H1 (cell line): ENCODE measurements at regions not wholly inside any gene's neighbourhood (a gene's known extent, or its start where the extent isn't known, plus 50 kb on each side); places are given as distances from the start of the nearest gene placed in this dataset.

Experiments used
- CTCF ChIA-PET: fragments of 300-600 bp; sonication (Branson Sonifier 250); formaldehyde crosslinking; loops from one replicate; lab custom pipeline; 2021; ENCODE audit not compliant: partially characterized antibody; lab: Charles Lee
- POLR2A ChIA-PET: fragments of 300-600 bp; sonication (Branson Sonifier 250); formaldehyde crosslinking; loops from one replicate; lab custom pipeline; 2021; ENCODE audit warnings: inconsistent platforms; ENCODE audit not compliant: partially characterized antibody; lab: Charles Lee
- DNase-seq, 2 experiments: peaks; one replicate each; pipeline versions ENCODE4 v3.0.0 to v3.0.0-alpha.2; 2010 to 2022; ENCODE audit warnings: low spot score in 2 of 2, low read depth in 1 of 2, mixed read lengths in 1 of 2
- FAIRE-seq: peaks from 2 replicates; lab custom pipeline; 2011; peaks lifted over from hg19 to GRCh38; lab: Jason Lieb, UNC
- H2AFZ ChIP-seq: 2 replicates; pipeline ENCODE4 v1.8.1; 2012; ENCODE audit warnings: low read length, inconsistent platforms
- H2AK5ac ChIP-seq: 2 replicates; pipeline ENCODE4 v1.6.1; 2013; ENCODE audit warnings: low read depth, low read length
- H2BK120ac ChIP-seq: replicated peaks from 2 replicates; pipeline ENCODE3; 2013; ENCODE audit warnings: low read depth, low read length, inconsistent platforms
- H2BK12ac ChIP-seq: 2 replicates; pipeline ENCODE4 v1.6.1; 2013; ENCODE audit warnings: low read depth, low read length
- H2BK15ac ChIP-seq: 2 replicates; pipeline ENCODE4 v1.6.1; 2013; ENCODE audit warnings: low read length
- H2BK20ac ChIP-seq: 2 replicates; pipeline ENCODE4 v1.6.1; 2013; ENCODE audit warnings: low read length
- H2BK5ac ChIP-seq: 2 replicates; pipeline ENCODE4 v1.6.1; 2013; ENCODE audit warnings: low read depth, low read length
- H3K14ac ChIP-seq: 2 replicates; pipeline ENCODE4 v1.6.1; 2013; ENCODE audit warnings: inconsistent platforms; ENCODE audit not compliant: insufficient read length
- H3K18ac ChIP-seq: 2 replicates; pipeline ENCODE4 v1.6.1; 2013; ENCODE audit warnings: low read length; ENCODE audit errors: extremely low read depth
- H3K23ac ChIP-seq: 2 replicates; pipeline ENCODE4 v1.6.1; 2013; ENCODE audit warnings: inconsistent platforms; ENCODE audit not compliant: insufficient read length
- H3K23me2 ChIP-seq: 2 replicates; pipeline ENCODE4 v1.6.1; 2013; ENCODE audit warnings: low read depth, low read length
- H3K27ac ChIP-seq: 2 replicates; pipeline ENCODE4 v1.6.1; 2011; ENCODE audit warnings: low read depth, low read length, inconsistent platforms
- H3K27me3 ChIP-seq, 4 experiments: replicated peaks in 1 of 4; 1 replicate in 1 of 4; 2 replicates in 3 of 4; pipeline versions ENCODE4 v1.6.1 to v1.8.1; 2011 to 2013; ENCODE audit warnings: low read length in 3 of 4, mild to moderate bottlenecking in 3 of 4, inconsistent platforms in 2 of 4, mixed read lengths in 2 of 4, moderate library complexity in 1 of 4; ENCODE audit not compliant: control insufficient read depth in 3 of 4, insufficient read depth in 3 of 4; ENCODE audit errors: extremely low read depth in 1 of 4
- H3K36me3 ChIP-seq, 4 experiments: 2 replicates each; pipeline versions ENCODE4 v1.6.1 to v1.8.1; 2011 to 2013; ENCODE audit warnings: mild to moderate bottlenecking in 4 of 4, low read length in 3 of 4, moderate library complexity in 2 of 4, control low read depth in 1 of 4, inconsistent platforms in 1 of 4; ENCODE audit not compliant: insufficient read depth in 4 of 4, control insufficient read depth in 2 of 4
- H3K4ac ChIP-seq: replicated peaks from 2 replicates; pipeline ENCODE3; 2013; ENCODE audit warnings: low read length, low read depth, mixed read lengths, inconsistent platforms; ENCODE audit not compliant: insufficient read length
- H3K4me1 ChIP-seq, 4 experiments: replicated peaks in 1 of 4; 1 replicate in 1 of 4; 2 replicates in 3 of 4; pipeline versions ENCODE4 v1.6.1 to v1.8.1; 2011 to 2013; ENCODE audit warnings: low read length in 3 of 4, inconsistent platforms in 2 of 4, mixed read lengths in 1 of 4; ENCODE audit not compliant: insufficient read depth in 4 of 4, control insufficient read depth in 3 of 4
- H3K4me2 ChIP-seq, 2 experiments: 2 replicates each; pipeline versions ENCODE4 v1.6.1 to v1.8.1; 2011 to 2013; ENCODE audit warnings: low read depth in 2 of 2, low read length in 2 of 2, control low read depth in 1 of 2, inconsistent platforms in 1 of 2, mild to moderate bottlenecking in 1 of 2; ENCODE audit not compliant: insufficient read depth in 1 of 2
- H3K4me3 ChIP-seq, 4 experiments: fragments of 200-600, 300-600 bp in 1 of 4; sonication (generic), shearing (Covaris generic), sonication (Bioruptor Twin) in 1 of 4; 2 replicates each; pipeline versions ENCODE4 v1.5.1 to v1.8.1; 2011 to 2016; ENCODE audit warnings: low read length in 4 of 4, low read depth in 3 of 4, control low read depth in 2 of 4, inconsistent platforms in 2 of 4, mild to moderate bottlenecking in 2 of 4, mixed read lengths in 1 of 4, moderate library complexity in 1 of 4; ENCODE audit not compliant: insufficient read depth in 2 of 4; ENCODE audit errors: extremely low read depth in 1 of 4
- H3K56ac ChIP-seq: replicated peaks from 2 replicates; pipeline ENCODE3; 2013; ENCODE audit warnings: low read depth, mild to moderate bottlenecking, mixed read lengths, low read length, inconsistent platforms; ENCODE audit not compliant: insufficient read length
- H3K79me1 ChIP-seq: 2 replicates; pipeline ENCODE4 v1.6.1; 2013; ENCODE audit warnings: low read depth, low read length, control low read depth
- H3K79me2 ChIP-seq, 2 experiments: 2 replicates each; pipeline versions ENCODE4 v1.6.1 to v1.8.1; 2012 to 2013; ENCODE audit warnings: low read length in 2 of 2, mild to moderate bottlenecking in 2 of 2, inconsistent platforms in 1 of 2; ENCODE audit not compliant: insufficient read depth in 2 of 2, control insufficient read depth in 1 of 2
- H3K9ac ChIP-seq, 4 experiments: replicated peaks in 1 of 4; 1 replicate in 1 of 4; 2 replicates in 3 of 4; pipeline versions ENCODE4 v1.6.1 to v1.8.1; 2011 to 2013; ENCODE audit warnings: low read depth in 3 of 4, low read length in 3 of 4, control low read depth in 2 of 4, mild to moderate bottlenecking in 2 of 4, moderate library complexity in 2 of 4, inconsistent platforms in 1 of 4; ENCODE audit errors: extremely low read depth in 1 of 4
- H3K9me3 ChIP-seq, 2 experiments: 2 replicates each; pipeline versions ENCODE4 v1.6.1 to v1.8.1; 2012 to 2013; ENCODE audit warnings: mild to moderate bottlenecking in 2 of 2, moderate library complexity in 2 of 2, control low read depth in 1 of 2, inconsistent platforms in 1 of 2, low read depth in 1 of 2, low read length in 1 of 2, mixed read lengths in 1 of 2; ENCODE audit not compliant: insufficient read depth in 2 of 2
- H4K20me1 ChIP-seq, 2 experiments: replicated peaks in 1 of 2; 2 replicates each; pipeline versions ENCODE3 to v1.8.1; 2011 to 2013; ENCODE audit warnings: inconsistent platforms in 2 of 2, low read length in 2 of 2, mild to moderate bottlenecking in 1 of 2; ENCODE audit not compliant: insufficient read depth in 2 of 2, control insufficient read depth in 1 of 2
- H4K5ac ChIP-seq: 2 replicates; pipeline ENCODE4 v1.6.1; 2013; ENCODE audit warnings: low read length, low read depth, mixed read lengths, inconsistent platforms; ENCODE audit not compliant: insufficient read length
- H4K8ac ChIP-seq: 2 replicates; pipeline ENCODE4 v1.8.0; 2013; ENCODE audit warnings: mild to moderate bottlenecking, moderate library complexity, low read length, inconsistent platforms; ENCODE audit not compliant: insufficient read depth; ENCODE audit errors: extremely low read depth
- H4K91ac ChIP-seq: replicated peaks from 2 replicates; pipeline ENCODE3; 2013; ENCODE audit warnings: low read length, mixed read lengths, inconsistent platforms; ENCODE audit not compliant: insufficient read length
- CHD1 ChIP-seq: IDR thresholded peaks from 2 replicates; pipeline ENCODE4 v1.6.1; 2012; ENCODE audit warnings: low read depth, low read length, improper control_type of control experiment
- HDAC6 ChIP-seq: IDR thresholded peaks from one replicate; pipeline ENCODE4 v1.7.1; 2012; ENCODE audit warnings: low read depth, mild to moderate bottlenecking, inconsistent platforms, low read length, moderate library complexity
- MAX ChIP-seq: IDR thresholded peaks from 2 replicates; pipeline ENCODE4 v1.6.1; 2012; ENCODE audit warnings: inconsistent platforms
- NRF1 ChIP-seq: IDR thresholded peaks from 2 replicates; pipeline ENCODE4 v1.6.1; 2011; ENCODE audit warnings: mild to moderate bottlenecking, low read depth, low read length, improper control_type of control experiment
- PHF8 ChIP-seq: fragments of 200-600 bp; sonication (generic); conservative IDR thresholded peaks from 2 replicates; pipeline ENCODE4 v1.7.1; 2012; ENCODE audit warnings: low read depth, mild to moderate bottlenecking, inconsistent platforms, low read length, moderate library complexity
- POLR2AphosphoS5 ChIP-seq: IDR thresholded peaks from 2 replicates; pipeline ENCODE4 v1.6.1; 2011; ENCODE audit warnings: low read depth, low read length
- SIN3A ChIP-seq, 2 experiments: IDR thresholded peaks in 1 of 2; conservative IDR thresholded peaks in 1 of 2; 2 replicates each; pipeline ENCODE4 v1.6.1; 2011 to 2012; ENCODE audit warnings: low read length in 2 of 2, improper control_type of control experiment in 1 of 2, low read depth in 1 of 2, mild to moderate bottlenecking in 1 of 2
- SRF ChIP-seq: IDR thresholded peaks from 2 replicates; pipeline ENCODE4 v1.6.1; 2011; ENCODE audit warnings: mild to moderate bottlenecking, low read depth, low read length, moderate library complexity
- SUZ12 ChIP-seq: fragments of 200-600 bp; sonication (generic); IDR thresholded peaks from 2 replicates; pipeline ENCODE4 v1.6.1; 2012; ENCODE audit warnings: mild to moderate bottlenecking, inconsistent platforms, low read length, moderate library complexity, mixed read lengths
- TBP ChIP-seq: IDR thresholded peaks from 2 replicates; pipeline ENCODE4 v1.6.1; 2011; ENCODE audit warnings: low read depth, low read length, improper control_type of control experiment
- TCF12 ChIP-seq: IDR thresholded peaks from 2 replicates; pipeline ENCODE4 v1.6.1; 2011; ENCODE audit warnings: low read depth, mild to moderate bottlenecking, low read length
- TEAD4 ChIP-seq: IDR thresholded peaks from 2 replicates; pipeline ENCODE4 v1.6.1; 2012; ENCODE audit warnings: low read depth, low read length, inconsistent platforms, mixed read lengths
- ZNF274 ChIP-seq: IDR thresholded peaks from 2 replicates; pipeline ENCODE4 v1.7.0; 2012; ENCODE audit warnings: low read length, borderline replicate concordance; ENCODE audit errors: extremely low read depth
- WGBS, 2 experiments: shearing (Covaris generic) in 1 of 2; methylation state at CpG; one replicate each; pipeline versions ENCODE4 v1.1.6 to v1.1.7; 2013 to 2015; ENCODE audit warnings: low lambda C conversion rate in 2 of 2, mixed read lengths in 2 of 2, inconsistent platforms in 1 of 2, low coverage in 1 of 2, missing lambda C conversion rate in 1 of 2; ENCODE audit not compliant: insufficient replicate concordance in 2 of 2, insufficient coverage in 1 of 2, insufficient read length in 1 of 2; ENCODE audit errors: extremely low coverage in 1 of 2, missing lambda C conversion rate in 1 of 2; 5-methylcytosine and 5-hydroxymethylcytosine counted together

GRCh38 chr1:182280504-182280900, 111.1 kb downstream of the GLUL start:
- Histone ChIP-seq H3K9me3 (no peaks in the 10 kb centered on the region), H4K8ac (no peak overlapping the region), H2AK5ac (no peak overlapping the region), H3K4ac (no peak overlapping the region), H3K9ac (no peak overlapping the region), H2BK15ac (no peak overlapping the region), H3K14ac (no peak overlapping the region), H4K91ac (no peak overlapping the region), H2BK12ac (no peak overlapping the region), H3K4me2 (no peak overlapping the region), H2AFZ (no peak overlapping the region), H4K5ac (no peak overlapping the region), H3K27me3 (peaks cover 0 to 1% (median 0%) of the 10 kb centered on the region in 4 experiments; a peak in 1 of 7 replicates), H3K18ac (no peak overlapping the region), H3K79me1 (no peaks in the 10 kb centered on the region), H3K27ac (no peak overlapping the region), H3K23me2 (no peaks in the 10 kb centered on the region), H4K20me1 (no peaks in the 10 kb centered on the region), H3K56ac (no peak overlapping the region), H3K79me2 (no peaks in the 10 kb centered on the region), H3K4me1 (peaks cover 2 to 5% (median 3%) of the 10 kb centered on the region in 4 experiments; a peak in 5 of 7 replicates), H3K23ac (no peak overlapping the region), H2BK120ac (no peak overlapping the region), H2BK5ac (no peak overlapping the region), H3K4me3 (no peak overlapping the region), H3K36me3 (no peaks in the 10 kb centered on the region), H2BK20ac (no peak overlapping the region)
- WGBS, 2 experiments: 94% methylated on average over 2 of the region's 2 CpGs; no CpG with 5 or more reads in 1 of the 2 experiments
- no peak for TF ChIP-seq HDAC6
- no peak for TF ChIP-seq PHF8
- TF ChIP-seq CHD1: no peak
- no peak for TF ChIP-seq TBP
- no peak for TF ChIP-seq SUZ12
- TF ChIP-seq ZNF274: no peak
- no peak for TF ChIP-seq POLR2AphosphoS5
- TF ChIP-seq SRF: no peak
- TF ChIP-seq MAX: no peak
- no peak for TF ChIP-seq TEAD4
- TF ChIP-seq TCF12: no peak
- no peak for TF ChIP-seq NRF1
- TF ChIP-seq SIN3A (conservative IDR thresholded peaks at IDR 0.05 in 1 of 2, IDR thresholded peaks at IDR 0.05 in 1 of 2; ENCODE audit: low read depth in 1 of 2, low read length in 2 of 2): no peak
- CTCF ChIA-PET: interaction anchor here (0.6 to 3.5 kb wide), 7 partner anchors 9 to 502 kb away, joined by 3 to 14 read pairs (median 4); no protein-coding TSS in a partner anchor
- FAIRE-seq (no peak), DNase-seq (no peak)
- POLR2A ChIA-PET: interaction anchor here (1.8 kb wide), 1 partner anchor 108 kb away, joined by 6 read pairs; no protein-coding TSS in a partner anchor
